HS-27A (cell line): ENCODE measurements at regions not wholly inside any gene's neighbourhood (a gene's known extent, or its start where the extent isn't known, plus 50 kb on each side); places are given as distances from the start of the nearest gene placed in this dataset.
"Not testable (repeated sequence)": the region's sequence is repeated elsewhere in the genome, so short reads cannot be mapped to it uniquely, and the experiment has no call there.

Experiments used
- DNase-seq: peaks from one replicate; pipeline ENCODE4 v3.0.0-alpha.2; 2012; ENCODE audit warnings: low read depth, missing footprints

DNA sequence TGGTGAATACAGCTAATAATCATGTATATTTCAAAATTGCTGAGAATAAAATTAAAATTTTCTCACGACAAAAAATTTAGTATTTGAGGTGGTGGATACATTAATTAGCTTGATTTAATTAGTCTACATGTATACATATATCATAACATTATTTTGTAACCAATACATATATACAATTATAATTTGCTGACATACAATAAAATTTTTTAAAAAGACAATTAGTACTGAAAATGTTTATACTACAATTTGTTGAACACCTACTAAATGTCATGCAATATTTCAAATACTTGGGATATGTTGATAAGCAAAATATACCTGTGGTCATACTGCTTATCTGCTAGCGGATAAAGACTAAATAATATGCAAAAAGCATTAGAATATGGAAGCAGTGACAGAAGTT, 586.5 kb downstream of the SLITRK6 start:
- no peak for DNase-seq

DNA sequence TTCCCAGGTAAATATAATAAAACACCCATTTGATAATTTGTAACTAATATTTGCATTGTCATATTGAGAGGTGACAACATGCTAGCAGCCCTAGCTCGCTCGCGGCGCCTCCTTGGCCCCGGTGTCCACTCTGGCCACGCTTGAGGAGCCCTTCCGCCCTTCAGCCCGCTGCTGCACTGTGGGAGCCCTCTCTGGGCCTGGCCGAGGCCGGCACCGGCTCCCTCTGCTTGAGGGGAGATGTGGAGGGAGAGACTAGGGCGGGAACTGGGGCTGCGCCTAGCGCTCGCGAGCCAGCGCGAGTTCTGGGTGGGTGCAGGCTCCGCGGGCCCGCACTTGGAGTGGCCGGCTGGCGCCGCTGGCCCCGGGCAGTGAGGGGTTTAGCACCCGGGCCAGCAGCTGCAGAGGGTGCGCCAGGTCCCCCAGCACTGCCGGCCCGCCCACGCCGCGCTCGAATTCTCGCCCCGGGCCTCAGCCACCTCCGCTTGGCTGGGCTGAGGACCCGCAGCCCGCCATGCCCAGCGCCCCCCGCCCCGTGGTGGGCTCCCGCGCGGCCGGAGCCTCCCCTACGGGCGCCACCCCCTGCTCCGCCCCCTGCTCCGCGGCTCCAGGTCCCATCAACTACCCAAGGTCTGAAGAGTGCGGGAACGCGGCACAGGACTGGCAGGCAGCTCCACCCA, 594.4 kb downstream of the SLITRK6 start:
- DNase-seq, result no peak

DNA sequence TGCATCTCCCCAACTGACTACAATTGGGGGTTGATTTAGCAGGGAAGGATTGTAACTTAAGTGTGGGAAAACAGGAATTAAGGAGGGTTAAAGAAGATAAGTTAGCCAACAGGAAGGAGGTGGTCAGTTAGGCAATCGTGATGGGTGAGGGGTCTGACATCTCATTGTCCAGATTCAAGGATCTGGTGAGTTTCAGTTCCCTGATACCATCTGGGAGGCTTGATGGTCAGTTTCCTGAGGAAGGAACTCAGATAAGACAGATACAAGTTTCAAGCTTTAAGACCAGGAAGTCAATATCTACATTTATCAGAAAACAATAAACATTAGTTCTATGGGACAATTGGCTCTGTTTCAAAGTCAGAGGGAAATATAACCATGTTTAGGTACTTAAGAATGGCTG, 601.8 kb downstream of the SLITRK6 start:
- DNase-seq, result no peak

DNA sequence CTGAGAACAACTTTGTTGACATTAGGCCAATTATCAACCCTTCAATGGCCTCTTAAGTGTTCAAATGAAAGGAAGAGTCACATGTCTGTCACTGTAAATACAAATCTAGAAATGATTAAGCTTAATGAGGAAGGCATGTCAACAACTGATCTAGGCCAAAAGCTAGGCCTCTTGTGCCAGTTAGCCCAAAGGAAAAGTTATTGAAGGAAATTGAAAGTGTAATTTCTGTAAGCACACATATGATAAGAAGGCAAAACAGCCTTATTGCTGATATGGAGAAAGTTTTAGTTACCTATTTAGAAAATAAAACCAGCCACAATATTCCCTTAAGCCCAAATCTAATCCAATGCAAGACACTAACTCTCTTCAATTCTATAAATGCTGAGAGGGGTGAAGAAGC, 604.7 kb downstream of the SLITRK6 start:
- DNase-seq, result no peak

DNA sequence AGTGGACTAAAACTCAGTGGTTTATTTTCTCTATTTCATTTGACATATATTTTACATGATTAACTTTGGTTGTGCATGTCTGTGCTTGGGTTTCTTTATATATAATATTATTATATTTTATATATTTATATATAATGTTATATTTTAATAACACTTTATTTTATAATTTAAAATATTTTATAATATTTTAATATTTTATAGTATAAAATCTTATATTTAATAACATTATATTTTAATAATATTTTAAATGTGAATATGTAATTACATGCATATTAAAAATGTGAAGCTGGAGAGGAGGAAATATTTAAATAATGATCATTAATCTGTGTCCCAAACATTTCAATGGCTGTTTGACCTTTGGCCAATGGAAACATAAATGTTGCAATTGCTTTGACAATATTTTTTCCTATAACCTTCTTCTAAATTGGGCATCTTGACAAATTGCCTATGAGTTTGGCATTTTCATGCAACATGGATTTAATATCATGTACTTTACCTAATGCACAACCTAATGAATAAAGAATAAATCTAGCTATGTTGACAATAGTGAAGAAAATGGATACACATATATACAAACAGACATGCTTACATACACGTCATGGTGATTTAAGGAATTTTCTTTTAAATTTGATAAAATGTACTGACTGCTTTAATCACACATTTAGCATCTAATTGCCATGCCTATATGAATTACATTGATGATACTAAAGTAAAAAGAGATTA, 607.1 kb downstream of the SLITRK6 start:
- no peak for DNase-seq

DNA sequence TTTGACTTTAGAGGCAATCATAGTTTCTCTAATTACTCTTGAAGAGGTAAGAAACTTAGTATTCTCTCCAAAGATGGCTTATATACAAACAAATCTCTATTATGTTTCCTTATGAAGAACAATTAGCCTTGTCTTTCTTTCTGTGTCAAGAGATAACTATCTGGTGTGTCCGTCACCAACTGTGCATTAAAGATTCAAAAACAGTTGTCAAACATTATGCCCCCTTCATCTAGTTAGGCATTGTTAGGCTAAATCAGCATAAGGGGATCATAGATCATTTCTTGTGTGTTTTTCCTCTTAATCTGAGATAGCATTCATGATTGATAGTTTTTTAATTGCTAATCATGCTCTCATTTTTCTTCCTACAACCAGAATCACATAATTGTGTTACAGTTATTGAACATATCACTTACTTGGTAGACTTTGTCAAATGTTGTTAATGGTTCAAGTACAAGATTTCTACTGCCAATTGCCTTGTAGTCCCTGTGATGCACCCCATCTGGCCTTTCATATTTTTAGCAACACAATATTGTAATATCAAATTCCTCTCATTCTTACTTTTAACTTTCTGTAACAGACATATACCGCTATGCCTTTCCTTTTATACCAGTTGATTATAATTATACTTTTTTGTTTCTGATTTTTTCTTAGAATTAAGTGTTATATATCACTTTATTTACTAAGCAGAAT, 612.7 kb downstream of the SLITRK6 start:
- DNase-seq, result no peak

DNA sequence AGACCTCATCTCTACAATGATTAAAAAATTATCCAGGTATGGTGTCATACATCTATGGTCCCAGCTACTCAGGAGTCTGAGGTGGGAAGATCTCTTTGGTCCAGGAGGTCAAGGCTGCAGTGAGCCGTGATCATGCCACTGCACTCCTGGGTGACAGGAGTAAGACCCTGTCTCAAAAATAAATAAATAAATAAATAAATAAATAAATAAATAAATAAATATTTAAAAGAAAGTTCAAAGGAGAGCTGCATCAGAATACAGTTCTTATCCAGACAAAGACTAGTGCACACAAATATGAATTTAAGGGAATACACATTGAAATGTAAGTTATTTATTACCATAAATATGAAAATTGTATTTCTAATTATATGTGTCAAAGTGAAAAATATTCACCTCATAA, 624.9 kb downstream of the SLITRK6 start:
- no peak for DNase-seq

DNA sequence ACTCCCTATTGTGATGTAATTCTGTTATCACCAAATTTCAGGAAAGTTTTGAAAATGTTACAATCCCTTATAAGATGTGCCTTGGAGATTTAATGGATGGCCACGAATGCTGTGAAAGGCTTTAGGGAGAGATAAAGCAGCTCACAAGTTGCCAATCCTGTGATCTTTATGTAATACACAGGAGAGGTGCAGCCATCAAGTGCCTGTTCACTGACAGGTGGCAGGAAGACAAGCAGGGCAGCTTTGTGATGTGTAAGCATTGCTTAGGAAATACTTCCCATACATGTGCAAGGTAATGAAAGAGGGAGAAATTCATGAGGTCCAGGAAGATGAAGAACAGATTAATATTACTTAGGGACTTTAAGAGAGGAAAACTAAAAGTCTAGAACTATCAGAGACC, 628.8 kb downstream of the SLITRK6 start:
- DNase-seq, result no peak

DNA sequence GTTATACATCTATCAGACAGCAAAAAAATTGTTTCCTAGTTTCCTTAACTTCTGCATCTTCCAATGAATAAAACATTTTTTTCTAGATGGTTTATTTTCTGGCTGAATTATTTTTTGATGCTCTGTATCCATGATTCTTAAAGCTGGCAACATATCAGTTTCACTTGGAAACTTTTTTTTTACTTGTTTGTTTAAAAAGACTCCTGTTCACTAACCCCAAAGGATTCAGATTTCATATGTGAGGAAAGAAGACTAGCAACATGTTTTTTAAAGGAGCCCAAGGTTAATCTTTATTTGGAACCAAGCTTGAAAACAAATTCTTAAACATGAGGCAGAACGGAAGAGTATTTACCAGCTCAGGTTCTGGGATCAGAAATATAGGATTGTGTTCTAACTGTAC, 632.3 kb downstream of the SLITRK6 start:
- no peak for DNase-seq

DNA sequence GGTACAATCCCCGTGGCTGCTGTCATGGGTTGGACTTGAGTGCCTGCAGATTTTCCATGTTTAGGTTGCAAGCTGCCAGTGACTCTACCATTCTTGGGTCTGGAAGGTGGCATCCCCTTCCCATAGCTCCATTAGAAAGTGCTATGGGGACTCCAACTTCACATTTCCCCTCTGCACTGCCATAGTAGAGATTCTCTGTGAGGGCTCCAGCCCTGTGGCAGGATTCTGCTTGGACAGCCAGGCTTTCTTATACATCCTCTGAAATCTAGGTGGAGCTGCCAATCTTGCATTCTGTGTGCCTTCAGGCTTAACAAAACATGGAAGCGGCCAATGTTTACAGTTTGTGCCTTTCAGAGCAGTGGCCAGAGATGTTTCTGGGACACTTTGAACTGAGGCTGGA, 636.2 kb downstream of the SLITRK6 start:
- no peak for DNase-seq

DNA sequence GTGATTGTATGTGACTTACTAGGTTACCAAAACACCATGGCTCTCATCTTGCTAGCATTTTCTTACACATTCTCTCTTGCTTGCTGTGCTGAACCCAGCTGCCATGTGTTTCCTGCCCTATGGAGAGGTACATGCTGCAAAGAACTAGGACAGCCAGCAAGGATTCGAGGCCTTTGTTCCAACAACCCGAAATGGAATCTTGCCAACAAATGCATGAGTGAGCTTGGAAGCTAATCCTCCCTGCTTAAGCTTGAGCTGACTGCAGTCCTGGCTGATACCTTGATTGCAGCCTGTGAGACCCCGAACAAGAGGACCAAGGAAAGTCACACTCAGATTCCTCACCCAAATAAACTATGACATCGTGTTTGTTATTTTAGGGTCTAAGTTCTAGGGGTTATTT, 651.2 kb downstream of the SLITRK6 start:
- DNase-seq, result no peak

DNA sequence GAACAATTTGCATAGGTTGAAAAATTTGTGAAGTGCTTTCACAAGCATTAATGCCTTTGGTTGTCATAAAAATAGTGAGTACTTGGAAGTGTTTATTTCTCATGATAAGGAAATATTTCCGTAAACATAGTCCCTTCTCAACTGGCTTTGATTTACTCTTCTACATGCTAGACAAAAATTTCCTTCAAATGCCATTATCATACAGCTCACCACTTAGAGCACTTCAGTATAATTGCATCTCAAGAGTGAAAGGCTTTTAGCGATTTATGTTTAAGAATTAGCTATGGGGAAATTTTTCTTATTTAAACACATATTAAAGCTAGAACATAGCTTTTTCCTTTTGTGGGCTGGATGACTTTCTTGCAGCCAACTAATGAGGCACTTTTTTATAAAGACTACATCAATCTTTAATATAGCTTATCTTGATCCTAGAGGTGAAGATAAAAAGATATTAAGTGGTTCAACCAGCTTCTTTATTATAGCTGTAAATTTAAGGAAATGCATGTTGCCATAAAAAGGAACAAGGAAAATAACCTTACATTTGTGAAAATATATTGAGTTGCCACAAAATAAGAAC, 656.8 kb downstream of the SLITRK6 start:
- DNase-seq, result no peak

DNA sequence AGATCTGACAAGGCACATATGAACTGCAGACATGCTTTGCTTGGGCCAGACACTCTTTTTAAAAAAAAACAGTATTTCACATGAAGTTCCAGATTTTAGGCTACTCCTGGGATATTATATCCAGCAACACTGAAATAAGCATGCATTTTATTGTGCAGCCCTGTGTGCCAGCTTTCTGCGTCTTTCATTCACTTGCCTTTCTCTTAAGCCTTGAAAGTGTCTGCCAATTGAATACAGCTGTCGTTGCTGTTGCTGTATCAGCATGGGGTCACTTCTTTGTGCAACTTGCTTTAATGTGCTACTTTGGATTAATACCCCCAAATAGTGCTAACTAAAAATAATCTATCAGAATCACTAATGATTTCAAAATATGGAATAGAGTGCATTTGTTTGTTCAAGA, 657.8 kb downstream of the SLITRK6 start:
- DNase-seq, result no peak

DNA sequence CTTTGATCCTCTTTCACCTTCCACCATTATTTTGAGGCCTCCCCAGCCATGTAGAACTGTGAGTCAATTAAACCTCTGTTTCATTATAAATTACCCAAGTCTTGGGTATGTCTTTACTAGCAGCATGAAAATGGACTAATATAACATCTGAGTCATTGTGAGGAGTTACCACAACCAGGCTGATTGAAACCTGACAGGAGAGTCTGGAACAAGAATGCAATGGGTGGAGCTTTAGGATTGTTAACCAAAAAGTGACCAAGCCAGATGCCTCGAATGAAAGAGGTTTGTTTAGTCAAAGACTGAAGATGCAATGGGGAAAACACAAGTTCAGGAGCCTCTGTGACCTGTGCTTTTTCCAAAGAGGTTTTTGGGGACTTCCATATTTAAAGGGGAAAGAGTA, 659.0 kb downstream of the SLITRK6 start:
- no peak for DNase-seq

DNA sequence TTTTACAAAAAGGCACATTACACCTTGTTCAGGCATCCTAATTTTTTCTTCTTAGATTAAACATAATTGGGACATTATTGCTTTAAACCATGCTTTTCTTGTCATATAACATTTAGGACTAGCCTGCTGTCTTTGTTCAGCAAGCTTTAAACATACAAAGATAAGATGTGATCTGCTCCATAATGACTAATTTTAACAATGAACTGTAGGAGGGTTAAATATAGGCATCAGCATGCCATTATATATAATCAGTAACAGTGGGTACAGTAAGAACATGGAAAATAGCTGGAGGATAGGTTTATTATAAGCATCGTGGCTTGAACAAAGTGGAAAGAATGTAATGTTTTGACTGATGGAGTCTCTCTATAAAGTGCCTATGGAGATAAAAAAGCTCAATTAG, 661.7 kb downstream of the SLITRK6 start:
- DNase-seq, result no peak

DNA sequence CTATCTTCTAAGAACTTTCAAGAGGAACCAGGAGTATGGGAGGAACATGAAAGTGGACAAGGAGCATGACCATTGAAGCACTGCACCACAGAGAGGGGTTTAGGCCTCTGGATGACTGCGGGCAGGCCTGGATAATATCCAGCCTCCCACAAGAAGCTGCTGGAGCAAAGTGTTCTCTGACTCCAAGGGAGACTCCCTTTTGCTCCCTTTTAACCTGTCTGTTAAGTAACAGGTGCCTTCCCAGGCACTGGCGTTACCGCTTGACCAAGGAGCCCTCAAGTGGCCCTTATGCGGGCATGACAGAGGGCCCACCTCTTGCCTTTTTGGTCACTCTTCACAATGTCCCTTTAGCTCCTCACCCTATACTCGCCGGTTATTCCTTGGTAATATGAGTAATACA, 666.2 kb downstream of the SLITRK6 start:
- no peak for DNase-seq

DNA sequence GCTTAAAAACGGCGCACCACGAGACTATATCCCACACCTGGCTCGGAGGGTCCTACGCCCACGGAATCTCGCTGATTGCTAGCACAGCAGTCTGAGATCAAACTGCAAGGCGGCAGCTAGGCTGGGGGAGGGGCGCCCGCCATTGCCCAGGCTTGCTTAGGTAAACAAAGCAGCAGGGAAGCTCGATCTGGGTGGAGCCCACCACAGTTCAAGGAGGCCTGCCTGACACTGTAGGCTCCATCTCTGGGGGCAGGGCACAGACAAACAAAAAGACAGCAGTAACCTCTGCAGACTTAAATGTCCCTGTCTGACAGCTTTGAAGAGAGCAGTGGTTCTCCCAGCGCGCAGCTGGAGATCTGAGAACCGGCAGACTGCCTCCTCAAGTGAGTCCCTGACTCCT, 675.7 kb downstream of the SLITRK6 start:
- not testable (repeated sequence) for DNase-seq

DNA sequence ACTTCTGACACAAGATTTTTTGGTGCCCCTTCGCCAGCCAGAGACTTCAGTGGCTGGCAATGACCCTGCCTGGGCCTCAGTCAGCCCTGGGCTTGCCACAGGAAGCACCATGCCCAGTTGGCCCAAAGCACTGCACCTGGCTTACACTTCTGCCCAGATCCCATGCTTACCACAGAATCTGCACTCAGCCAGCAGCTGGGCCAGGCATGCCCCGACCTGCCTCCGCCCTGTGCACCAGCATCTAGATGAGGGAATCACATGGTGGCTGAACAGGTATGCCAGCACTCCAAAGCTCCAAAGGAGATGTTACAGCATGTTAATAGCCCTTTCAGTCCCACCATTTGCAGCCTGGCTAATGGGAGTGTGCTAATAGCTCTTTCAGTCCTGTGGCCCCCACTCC, 690.9 kb downstream of the SLITRK6 start:
- DNase-seq, result no peak

DNA sequence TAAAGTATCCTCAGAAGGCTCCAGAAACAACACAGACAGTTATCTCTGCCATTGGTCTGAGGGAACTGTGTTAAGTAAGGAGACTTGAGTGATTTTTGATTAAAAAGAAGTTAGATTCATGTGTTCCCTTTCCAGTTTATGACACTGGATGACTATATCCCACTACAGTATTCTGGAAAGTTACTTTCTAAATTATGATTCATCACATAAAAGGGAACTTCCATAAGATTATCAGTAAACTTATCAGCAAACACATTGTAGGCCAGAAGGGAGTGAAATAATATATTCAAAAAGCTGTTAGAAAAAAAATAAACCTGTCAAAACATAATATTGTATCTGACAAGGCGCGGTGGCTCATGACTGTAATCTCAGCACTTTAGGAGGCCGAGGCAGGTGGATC, 700.0 kb downstream of the SLITRK6 start:
- DNase-seq, result no peak

DNA sequence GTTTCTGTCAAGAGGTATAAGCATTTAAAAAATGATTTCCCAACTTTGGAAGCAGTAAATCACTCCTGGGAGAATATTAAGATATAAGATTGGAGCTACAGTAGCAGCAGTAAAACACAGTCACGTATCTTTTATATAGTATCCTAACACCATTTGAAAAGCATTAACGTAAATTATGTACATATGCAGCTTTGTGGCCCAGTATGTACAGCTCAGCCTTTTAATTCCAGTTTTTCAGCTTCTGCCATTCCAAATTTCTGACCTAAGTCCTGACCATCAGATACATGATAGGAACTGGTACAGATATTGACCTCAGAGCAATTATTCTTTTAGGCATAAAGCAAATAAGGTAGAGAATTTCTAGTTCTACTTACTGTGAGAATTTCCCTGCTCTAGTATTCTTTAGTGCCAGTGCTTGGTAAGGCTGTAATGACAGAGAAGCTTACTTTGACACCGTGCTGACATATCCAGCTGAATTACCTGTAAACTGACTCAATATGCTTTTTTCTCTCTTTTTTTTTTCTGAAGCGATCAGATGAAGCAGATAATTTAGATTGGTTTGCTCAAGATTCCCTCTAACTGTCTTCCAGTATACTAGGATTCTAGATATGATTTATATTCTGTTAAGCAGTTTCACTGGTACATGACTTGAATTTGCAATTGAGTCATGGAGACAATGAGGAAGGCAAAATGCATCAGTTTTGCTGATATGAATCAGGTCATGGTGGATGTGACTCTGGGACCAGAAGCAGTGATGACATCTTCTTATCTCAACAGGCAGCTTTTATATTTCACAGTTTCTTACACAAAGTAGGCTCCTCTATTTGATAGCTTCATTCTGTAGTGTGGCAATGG, 703.6 kb downstream of the SLITRK6 start:
- DNase-seq, result no peak

DNA sequence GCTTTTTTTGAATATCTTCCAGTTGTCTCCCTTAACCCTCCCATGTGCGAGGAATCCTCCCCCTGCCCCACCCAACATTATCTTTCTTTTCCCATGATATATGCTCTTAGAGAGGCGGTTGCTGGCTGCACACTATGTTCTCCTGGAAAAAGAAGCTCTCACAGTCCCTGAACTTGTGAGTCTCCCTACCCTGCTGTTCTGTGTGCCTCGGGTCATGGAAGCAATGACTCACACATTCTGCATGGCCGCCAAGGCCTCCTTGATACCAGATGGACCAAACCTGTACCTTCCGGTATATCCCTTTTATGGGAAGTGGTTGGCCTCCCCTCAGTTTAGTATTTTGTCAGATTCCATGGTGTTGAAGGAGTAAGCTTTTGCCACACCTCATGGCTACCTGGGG, 705.4 kb downstream of the SLITRK6 start:
- DNase-seq, result no peak

DNA sequence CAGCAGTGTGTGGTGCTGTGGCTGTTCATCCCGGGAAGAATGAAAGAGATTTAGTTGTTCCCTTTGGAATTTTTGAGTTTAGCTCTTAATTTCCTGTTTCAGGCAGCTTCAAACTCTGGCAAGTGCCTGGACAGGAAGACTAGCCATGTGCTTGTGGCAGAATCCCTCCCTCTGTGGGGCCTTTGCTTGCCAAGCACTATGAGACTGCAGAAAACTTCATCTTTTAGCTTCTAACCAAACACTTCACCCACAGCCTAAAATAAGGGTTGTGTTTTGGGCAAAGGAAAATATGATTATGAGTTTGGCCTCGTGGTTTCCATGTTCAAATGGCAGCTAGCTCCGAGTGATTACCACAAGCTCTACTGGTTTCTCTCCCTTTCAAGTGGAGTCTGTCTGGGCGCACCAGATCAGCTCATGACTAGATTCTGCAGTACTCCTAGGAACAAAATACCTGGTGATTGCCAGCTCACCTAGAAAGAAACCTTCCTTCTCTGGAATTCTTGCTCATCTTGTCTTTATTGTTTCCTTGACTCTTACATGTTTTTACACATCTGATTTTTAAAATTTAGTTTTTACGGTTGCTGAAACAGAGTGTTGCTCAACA, 707.5 kb downstream of the SLITRK6 start:
- DNase-seq, result no peak
